Neural progenitor cell (in vitro differentiated cells): ENCODE measurements at regions not wholly inside any gene's neighbourhood (a gene's known extent, or its start where the extent isn't known, plus 50 kb on each side); places are given as distances from the start of the nearest gene placed in this dataset.

Source experiments
- DNase-seq: peaks from one replicate; pipeline ENCODE4 v3.0.0-alpha.2; 2016; ENCODE audit warnings: low spot score
- H2AFZ ChIP-seq: fragments of 200-600 bp; sonication (generic); replicated peaks from 2 replicates; pipeline ENCODE4 v1.6.1; 2016; ENCODE audit warnings: antibody characterized with exemption
- H3F3A ChIP-seq: fragments of 200-600 bp; sonication (generic); 2 replicates; pipeline ENCODE4 v1.6.1; 2016; ENCODE audit warnings: antibody characterized with exemption, low read depth
- H3K27ac ChIP-seq: fragments of 200-600 bp; sonication (generic); 2 replicates; pipeline ENCODE4 v1.5.1; 2016; ENCODE audit warnings: mild to moderate bottlenecking
- H3K27me3 ChIP-seq: fragments of 200-600 bp; sonication (generic); 2 replicates; pipeline ENCODE4 v1.6.1; 2016; ENCODE audit warnings: mild to moderate bottlenecking, moderate library complexity
- H3K36me3 ChIP-seq: fragments of 200-600 bp; sonication (generic); 2 replicates; pipeline ENCODE4 v1.5.1; 2016
- H3K4me1 ChIP-seq: fragments of 200-600 bp; sonication (generic); 2 replicates; pipeline ENCODE4 v1.6.1; 2016; ENCODE audit warnings: mixed run types
- H3K4me2 ChIP-seq: fragments of 200-600 bp; sonication (generic); 2 replicates; pipeline ENCODE4 v1.6.1; 2016
- H3K4me3 ChIP-seq: fragments of 200-600 bp; sonication (generic); 2 replicates; pipeline ENCODE4 v1.5.1; 2016
- H3K79me2 ChIP-seq: fragments of 200-600 bp; sonication (generic); 2 replicates; pipeline ENCODE4 v1.6.1; 2016; ENCODE audit warnings: low read depth
- H3K9ac ChIP-seq: fragments of 200-600 bp; sonication (generic); 2 replicates; pipeline ENCODE4 v1.6.1; 2016
- H3K9me3 ChIP-seq: fragments of 200-600 bp; sonication (generic); 2 replicates; pipeline ENCODE4 v1.5.1; 2016; ENCODE audit warnings: low read depth
- H4K20me1 ChIP-seq: fragments of 200-600 bp; sonication (generic); 2 replicates; pipeline ENCODE4 v1.6.1; 2016; ENCODE audit warnings: low read depth
- H3K27ac Mint-ChIP-seq: 3 replicates; pipeline ENCODE4 v1.8.0; 2021; ENCODE audit warnings: mixed read lengths
- H3K27me3 Mint-ChIP-seq: 2 replicates; pipeline ENCODE4 v1.8.0; 2022; ENCODE audit warnings: low read depth, mild to moderate bottlenecking, inconsistent platforms, moderate library complexity, mixed read lengths; ENCODE audit not compliant: insufficient read depth
- H3K36me3 Mint-ChIP-seq: 3 replicates; pipeline ENCODE4 v1.8.0; 2021; ENCODE audit warnings: mixed read lengths
- H3K4me1 Mint-ChIP-seq: 3 replicates; pipeline ENCODE4 v1.8.0; 2021; ENCODE audit warnings: mixed read lengths
- H3K4me3 Mint-ChIP-seq: 3 replicates; pipeline ENCODE4 v1.8.0; 2021; ENCODE audit warnings: mild to moderate bottlenecking, moderate library complexity, mixed read lengths
- H3K9me3 Mint-ChIP-seq: 3 replicates; pipeline ENCODE4 v1.8.0; 2020; ENCODE audit warnings: mixed read lengths
- EZH2 ChIP-seq: fragments of 200-600 bp; sonication (generic); IDR thresholded peaks from 2 replicates; pipeline ENCODE4 v1.6.1; 2017; ENCODE audit warnings: antibody characterized with exemption, mild to moderate bottlenecking, moderate library complexity
- EZH2phosphoT487 ChIP-seq: fragments of 200-600 bp; sonication (generic); IDR thresholded peaks from 2 replicates; pipeline ENCODE4 v1.6.1; 2017; ENCODE audit warnings: antibody characterized with exemption
- TF ChIP-seq, protein P1 (sequence below): fragments of 200-600 bp; sonication (generic); IDR thresholded peaks from 2 replicates; pipeline ENCODE4 v1.5.1; 2017; ENCODE audit warnings: antibody characterized with exemption, mild to moderate bottlenecking

GRCh38 chr4:96173756-96174155 lies 333.9 kb downstream of the PDHA2 start:
- H3K4me2 ChIP-seq: no peak overlapping the region

GRCh38 chr4:96175871-96176270 lies 336.0 kb downstream of the PDHA2 start:
- H3K27ac Mint-ChIP-seq: no peak overlapping the region
- H3K9ac ChIP-seq: no peak overlapping the region
- no peaks in the 10 kb centered on the region for H3K27me3 ChIP-seq
- H3K4me1 Mint-ChIP-seq: no peaks in the 10 kb centered on the region
- TF ChIP-seq EZH2 (no peak), EZH2phosphoT487 (no peak)
- TF ChIP-seq, protein P1, sequence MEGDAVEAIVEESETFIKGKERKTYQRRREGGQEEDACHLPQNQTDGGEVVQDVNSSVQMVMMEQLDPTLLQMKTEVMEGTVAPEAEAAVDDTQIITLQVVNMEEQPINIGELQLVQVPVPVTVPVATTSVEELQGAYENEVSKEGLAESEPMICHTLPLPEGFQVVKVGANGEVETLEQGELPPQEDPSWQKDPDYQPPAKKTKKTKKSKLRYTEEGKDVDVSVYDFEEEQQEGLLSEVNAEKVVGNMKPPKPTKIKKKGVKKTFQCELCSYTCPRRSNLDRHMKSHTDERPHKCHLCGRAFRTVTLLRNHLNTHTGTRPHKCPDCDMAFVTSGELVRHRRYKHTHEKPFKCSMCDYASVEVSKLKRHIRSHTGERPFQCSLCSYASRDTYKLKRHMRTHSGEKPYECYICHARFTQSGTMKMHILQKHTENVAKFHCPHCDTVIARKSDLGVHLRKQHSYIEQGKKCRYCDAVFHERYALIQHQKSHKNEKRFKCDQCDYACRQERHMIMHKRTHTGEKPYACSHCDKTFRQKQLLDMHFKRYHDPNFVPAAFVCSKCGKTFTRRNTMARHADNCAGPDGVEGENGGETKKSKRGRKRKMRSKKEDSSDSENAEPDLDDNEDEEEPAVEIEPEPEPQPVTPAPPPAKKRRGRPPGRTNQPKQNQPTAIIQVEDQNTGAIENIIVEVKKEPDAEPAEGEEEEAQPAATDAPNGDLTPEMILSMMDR: no peak
- H3K9me3 Mint-ChIP-seq: no peaks in the 10 kb centered on the region
- no peaks in the 10 kb centered on the region for H3K27me3 Mint-ChIP-seq
- H3F3A ChIP-seq: no peaks in the 10 kb centered on the region
- H3K36me3 Mint-ChIP-seq: no peaks in the 10 kb centered on the region
- H4K20me1 ChIP-seq: no peaks in the 10 kb centered on the region
- no peak for DNase-seq
- H3K79me2 ChIP-seq: no peaks in the 10 kb centered on the region
- no peak overlapping the region for H3K4me3 Mint-ChIP-seq
- no peaks in the 10 kb centered on the region for H3K36me3 ChIP-seq
- no peak overlapping the region for H3K4me3 ChIP-seq
- no peak overlapping the region for H3K27ac ChIP-seq
- no peak overlapping the region for H3K4me2 ChIP-seq
- H2AFZ ChIP-seq: no peak overlapping the region
- no peaks in the 10 kb centered on the region for H3K9me3 ChIP-seq
- no peaks in the 10 kb centered on the region for H3K4me1 ChIP-seq

More at GRCh38 chr4:96173756-96174155, 333.9 kb downstream of the PDHA2 start:
- no peaks in the 10 kb centered on the region for H3K9me3 ChIP-seq
- no peaks in the 10 kb centered on the region for H4K20me1 ChIP-seq
- no peaks in the 10 kb centered on the region for H3F3A ChIP-seq
- Mint-ChIP-seq H3K4me3 (no peak overlapping the region), H3K4me1 (no peaks in the 10 kb centered on the region), H3K27ac (no peak overlapping the region), H3K9me3 (no peaks in the 10 kb centered on the region), H3K36me3 (no peaks in the 10 kb centered on the region), H3K27me3 (no peaks in the 10 kb centered on the region)
- no peaks in the 10 kb centered on the region for H3K36me3 ChIP-seq
- no peak overlapping the region for H3K9ac ChIP-seq
- TF ChIP-seq EZH2phosphoT487 (no peak), EZH2 (no peak)
- TF ChIP-seq, protein P1: no peak
- H3K27me3 ChIP-seq: no peaks in the 10 kb centered on the region
- H3K27ac ChIP-seq: no peak overlapping the region
- no peaks in the 10 kb centered on the region for H3K79me2 ChIP-seq
- no peaks in the 10 kb centered on the region for H3K4me1 ChIP-seq
- H2AFZ ChIP-seq: no peak overlapping the region
- no peak overlapping the region for H3K4me3 ChIP-seq
- DNase-seq: no peak

- Mint-ChIP-seq H3K27ac (no peak overlapping the region), H3K36me3 (no peaks in the 10 kb centered on the region), H3K4me3 (no peak overlapping the region), H3K4me1 (peaks cover 3% of the 10 kb centered on the region), H3K27me3 (no peaks in the 10 kb centered on the region), H3K9me3 (no peaks in the 10 kb centered on the region)
- Histone ChIP-seq H3K9me3 (no peaks in the 10 kb centered on the region), H3K36me3 (no peaks in the 10 kb centered on the region), H4K20me1 (no peaks in the 10 kb centered on the region), H3K4me2 (no peak overlapping the region), H3K4me1 (no peaks in the 10 kb centered on the region), H3F3A (no peaks in the 10 kb centered on the region), H3K27ac (no peak overlapping the region), H3K9ac (no peak overlapping the region), H2AFZ (no peak overlapping the region), H3K79me2 (no peaks in the 10 kb centered on the region), H3K4me3 (no peak overlapping the region), H3K27me3 (no peaks in the 10 kb centered on the region)
- TF ChIP-seq EZH2phosphoT487 (no peak), EZH2 (no peak)
- TF ChIP-seq, protein P1: no peak
- no peak for DNase-seq
Measured at GRCh38 chr4:96183611-96184010, 343.7 kb downstream of the PDHA2 start.
